GM12865 (cell line): ENCODE measurements at regions not wholly inside any gene's neighbourhood (a gene's known extent, or its start where the extent isn't known, plus 50 kb on each side); places are given as distances from the start of the nearest gene placed in this dataset.
"Not testable (repeated sequence)": the region's sequence is repeated elsewhere in the genome, so short reads cannot be mapped to it uniquely, and the experiment has no call there.

Source experiments
- DNase-seq: peaks from one replicate; pipeline ENCODE4 v3.0.0; 2010; ENCODE audit warnings: low read depth
- H3K4me3 ChIP-seq: 2 replicates; pipeline ENCODE4 v1.5.1; 2011; ENCODE audit warnings: mild to moderate bottlenecking, low read depth, low read length, control low read depth
- CTCF ChIP-seq: IDR thresholded peaks from 2 replicates; pipeline ENCODE4 v1.5.1; 2011; ENCODE audit warnings: low read length, control low read depth, low read depth, inconsistent platforms; ENCODE audit not compliant: insufficient read depth; ENCODE audit errors: missing control alignments

GRCh38 chr16:34069731-34070130, 610.3 kb downstream of the TP53TG3F start:
- not testable (repeated sequence) for DNase-seq, H3K4me3 ChIP-seq

- peak; percentile 18 for DNase-seq
- TF ChIP-seq CTCF = no peak
Measured at GRCh38 chr16:34078691-34079090, 619.3 kb downstream of the TP53TG3F start.

GRCh38 chr16:34085038-34085437, 625.6 kb downstream of the TP53TG3F start:
- DNase-seq, H3K4me3 ChIP-seq: not testable (repeated sequence)

More at GRCh38 chr16:34078691-34079090, 619.3 kb downstream of the TP53TG3F start:
- no peak overlapping the region for H3K4me3 ChIP-seq

- not testable (repeated sequence) for H3K4me3 ChIP-seq, DNase-seq
Measured at GRCh38 chr16:34095006-34095405, 635.6 kb downstream of the TP53TG3F start.

GRCh38 chr16:34096911-34097310, 637.5 kb downstream of the TP53TG3F start:
- not testable (repeated sequence) for H3K4me3 ChIP-seq, DNase-seq

- DNase-seq, H3K4me3 ChIP-seq: not testable (repeated sequence)
Measured at GRCh38 chr16:34097326-34097725, 637.9 kb downstream of the TP53TG3F start.

- not testable (repeated sequence) for DNase-seq, H3K4me3 ChIP-seq
Measured at GRCh38 chr16:34098033-34098432, 638.6 kb downstream of the TP53TG3F start.

GRCh38 chr16:34099028-34099427, 639.6 kb downstream of the TP53TG3F start:
- not testable (repeated sequence) for H3K4me3 ChIP-seq, DNase-seq
